Panc1 (cell line): ENCODE measurements at regions not wholly inside any gene's neighbourhood (a gene's known extent, or its start where the extent isn't known, plus 50 kb on each side); places are given as distances from the start of the nearest gene placed in this dataset.

Experiments
- ATAC-seq: fragments of 200-7000 bp; cut with Tn5 transposase; 2 replicates; pipeline ENCODE4 v1.9.1; 2020; ENCODE audit warnings: mild to moderate bottlenecking, moderate library complexity
- BruUV-seq: library from RNA; stranded (reverse); fragments of 400-500 nt; replicated peaks from 2 replicates; lab custom pipeline; 2021; lab: Mats Ljungman, UMichigan
- CTCF ChIA-PET: fragments of 300-600 bp; sonication (Branson Sonifier 250); formaldehyde crosslinking; loops from one replicate; lab custom pipeline; 2022; ENCODE audit warnings: antibody characterized with exemption; lab: Charles Lee
- POLR2A ChIA-PET: fragments of 300-600 bp; sonication (Branson Sonifier 250); formaldehyde crosslinking; loops from one replicate; lab custom pipeline; 2022; ENCODE audit warnings: antibody characterized with exemption; lab: Charles Lee
- DNase-seq: peaks from one replicate; pipeline ENCODE4 v3.0.0-alpha.2; 2010; ENCODE audit warnings: low read depth, low spot score
- H3K27ac ChIP-seq: 2 replicates; pipeline ENCODE4 v1.5.1; 2011; ENCODE audit warnings: mild to moderate bottlenecking, low read length, inconsistent platforms
- H3K27me3 ChIP-seq: fragments of 200-500 bp; sonication (Bioruptor generic); 2 replicates; pipeline ENCODE4 v1.6.0; 2014; ENCODE audit warnings: low read length, inconsistent platforms; ENCODE audit not compliant: control insufficient read depth, insufficient read depth
- H3K36me3 ChIP-seq: fragments of 200-500 bp; sonication (Bioruptor generic); 2 replicates; pipeline ENCODE4 v1.5.1; 2014; ENCODE audit warnings: inconsistent platforms, mild to moderate bottlenecking, low read length, moderate library complexity; ENCODE audit not compliant: control insufficient read depth, insufficient read depth
- H3K4me1 ChIP-seq: 2 replicates; pipeline ENCODE4 v1.5.1; 2011; ENCODE audit warnings: inconsistent platforms, mild to moderate bottlenecking, low read length, moderate library complexity; ENCODE audit not compliant: control insufficient read depth, insufficient read depth
- H3K4me3 ChIP-seq, 2 experiments: 2 replicates each; pipeline ENCODE4 v1.5.1; 2011 to 2012; ENCODE audit warnings: low read depth in 2 of 2, low read length in 2 of 2, mild to moderate bottlenecking in 2 of 2, inconsistent platforms in 1 of 2, moderate library complexity in 1 of 2
- H3K9me3 ChIP-seq: fragments of 200-500 bp; sonication (Bioruptor generic); 2 replicates; pipeline ENCODE4 v1.5.1; 2014; ENCODE audit warnings: low read depth, mild to moderate bottlenecking, inconsistent platforms, low read length, moderate library complexity; ENCODE audit not compliant: control insufficient read depth, insufficient read depth
- POLR2AphosphoS5 ChIP-seq: IDR thresholded peaks from 2 replicates; pipeline ENCODE4 v1.6.1; 2012; ENCODE audit warnings: mild to moderate bottlenecking, low read depth, low read length, moderate library complexity
- SIN3A ChIP-seq: IDR thresholded peaks from 2 replicates; pipeline ENCODE4 v1.6.1; 2012; ENCODE audit warnings: low read depth, mild to moderate bottlenecking, low read length, moderate library complexity, borderline replicate concordance; ENCODE audit not compliant: insufficient read depth
- TCF7L2 ChIP-seq: IDR thresholded peaks from 2 replicates; pipeline ENCODE4 v1.6.1; 2011; ENCODE audit warnings: mild to moderate bottlenecking, low read depth, low read length, inconsistent platforms
- in situ Hi-C: cut with HindIII; loops from 2 replicates; pipeline ENCODE4 v1.10.0; 2016; ENCODE audit warnings: low sequenced_read_pairs, low pct_unique_long_range_greater_than_20kb
- intact Hi-C: fragments of 100-400 bp; cut with micrococcal nuclease; formaldehyde crosslinking; loops from one replicate; pipeline ENCODE4 v1.10.0; 2022; ENCODE audit not compliant: unreplicated experiment
- TF ChIP-seq, protein P1 (sequence below), 2 experiments: IDR thresholded peaks; 2 replicates each; pipeline ENCODE4 v1.6.1; 2011 to 2012; ENCODE audit warnings: low read depth in 2 of 2, control low read depth in 1 of 2, low read length in 1 of 2, mild to moderate bottlenecking in 1 of 2, moderate library complexity in 1 of 2; ENCODE audit not compliant: insufficient read depth in 1 of 2
- TF ChIP-seq, protein P2 (sequence below): fragments of 450-650 bp; IDR thresholded peaks from 2 replicates; pipeline ENCODE4 v1.5.1; 2017; ENCODE audit warnings: mild to moderate bottlenecking

DNA sequence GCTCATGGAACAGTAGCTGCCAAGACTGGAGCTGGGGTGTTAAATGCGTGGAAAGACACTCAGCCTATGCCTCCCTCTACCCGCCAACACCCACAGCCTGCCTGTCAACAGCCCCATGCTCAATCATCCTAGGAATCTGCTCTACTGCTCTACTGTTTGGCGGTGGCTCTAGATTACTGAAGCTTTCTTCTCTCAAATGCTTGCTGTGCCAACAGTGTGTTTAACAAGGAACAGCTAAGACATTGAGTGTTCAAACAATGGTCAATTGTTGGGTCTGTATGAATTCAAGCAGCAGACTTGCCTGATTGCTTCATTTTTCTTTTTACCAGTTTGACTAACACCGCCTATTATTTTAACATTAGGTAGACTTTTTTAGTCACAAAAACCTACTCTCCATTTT is 258.6 kb downstream of the SOD2 start:
- no peaks in the 10 kb centered on the region for H3K36me3 ChIP-seq
- DNase-seq (no peak), ATAC-seq (no peak)
- ChIA-PET CTCF (no interaction called here), POLR2A (no interaction called here)
- H3K27ac ChIP-seq: no peak overlapping the region
- BruUV-seq: no TSS peak
- H3K27me3 ChIP-seq: peaks cover 14% of the 10 kb centered on the region
- no peak overlapping the region for H3K4me3 ChIP-seq
- no peaks in the 10 kb centered on the region; the same call in 1 of the 2 replicates for H3K9me3 ChIP-seq
- in situ Hi-C loops: no loop called here
- H3K4me1 ChIP-seq: no peaks in the 10 kb centered on the region
- no peak for TF ChIP-seq TCF7L2
- TF ChIP-seq, protein P1, sequence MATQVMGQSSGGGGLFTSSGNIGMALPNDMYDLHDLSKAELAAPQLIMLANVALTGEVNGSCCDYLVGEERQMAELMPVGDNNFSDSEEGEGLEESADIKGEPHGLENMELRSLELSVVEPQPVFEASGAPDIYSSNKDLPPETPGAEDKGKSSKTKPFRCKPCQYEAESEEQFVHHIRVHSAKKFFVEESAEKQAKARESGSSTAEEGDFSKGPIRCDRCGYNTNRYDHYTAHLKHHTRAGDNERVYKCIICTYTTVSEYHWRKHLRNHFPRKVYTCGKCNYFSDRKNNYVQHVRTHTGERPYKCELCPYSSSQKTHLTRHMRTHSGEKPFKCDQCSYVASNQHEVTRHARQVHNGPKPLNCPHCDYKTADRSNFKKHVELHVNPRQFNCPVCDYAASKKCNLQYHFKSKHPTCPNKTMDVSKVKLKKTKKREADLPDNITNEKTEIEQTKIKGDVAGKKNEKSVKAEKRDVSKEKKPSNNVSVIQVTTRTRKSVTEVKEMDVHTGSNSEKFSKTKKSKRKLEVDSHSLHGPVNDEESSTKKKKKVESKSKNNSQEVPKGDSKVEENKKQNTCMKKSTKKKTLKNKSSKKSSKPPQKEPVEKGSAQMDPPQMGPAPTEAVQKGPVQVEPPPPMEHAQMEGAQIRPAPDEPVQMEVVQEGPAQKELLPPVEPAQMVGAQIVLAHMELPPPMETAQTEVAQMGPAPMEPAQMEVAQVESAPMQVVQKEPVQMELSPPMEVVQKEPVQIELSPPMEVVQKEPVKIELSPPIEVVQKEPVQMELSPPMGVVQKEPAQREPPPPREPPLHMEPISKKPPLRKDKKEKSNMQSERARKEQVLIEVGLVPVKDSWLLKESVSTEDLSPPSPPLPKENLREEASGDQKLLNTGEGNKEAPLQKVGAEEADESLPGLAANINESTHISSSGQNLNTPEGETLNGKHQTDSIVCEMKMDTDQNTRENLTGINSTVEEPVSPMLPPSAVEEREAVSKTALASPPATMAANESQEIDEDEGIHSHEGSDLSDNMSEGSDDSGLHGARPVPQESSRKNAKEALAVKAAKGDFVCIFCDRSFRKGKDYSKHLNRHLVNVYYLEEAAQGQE (IDR thresholded peaks at IDR 0.05; ENCODE audit: insufficient read depth in 1 of 2, low read depth in 2 of 2, low read length in 1 of 2): no peak
- TF ChIP-seq, protein P2, sequence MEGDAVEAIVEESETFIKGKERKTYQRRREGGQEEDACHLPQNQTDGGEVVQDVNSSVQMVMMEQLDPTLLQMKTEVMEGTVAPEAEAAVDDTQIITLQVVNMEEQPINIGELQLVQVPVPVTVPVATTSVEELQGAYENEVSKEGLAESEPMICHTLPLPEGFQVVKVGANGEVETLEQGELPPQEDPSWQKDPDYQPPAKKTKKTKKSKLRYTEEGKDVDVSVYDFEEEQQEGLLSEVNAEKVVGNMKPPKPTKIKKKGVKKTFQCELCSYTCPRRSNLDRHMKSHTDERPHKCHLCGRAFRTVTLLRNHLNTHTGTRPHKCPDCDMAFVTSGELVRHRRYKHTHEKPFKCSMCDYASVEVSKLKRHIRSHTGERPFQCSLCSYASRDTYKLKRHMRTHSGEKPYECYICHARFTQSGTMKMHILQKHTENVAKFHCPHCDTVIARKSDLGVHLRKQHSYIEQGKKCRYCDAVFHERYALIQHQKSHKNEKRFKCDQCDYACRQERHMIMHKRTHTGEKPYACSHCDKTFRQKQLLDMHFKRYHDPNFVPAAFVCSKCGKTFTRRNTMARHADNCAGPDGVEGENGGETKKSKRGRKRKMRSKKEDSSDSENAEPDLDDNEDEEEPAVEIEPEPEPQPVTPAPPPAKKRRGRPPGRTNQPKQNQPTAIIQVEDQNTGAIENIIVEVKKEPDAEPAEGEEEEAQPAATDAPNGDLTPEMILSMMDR: no peak
- TF ChIP-seq POLR2AphosphoS5: no peak
- intact Hi-C loops: no loop called here

DNA sequence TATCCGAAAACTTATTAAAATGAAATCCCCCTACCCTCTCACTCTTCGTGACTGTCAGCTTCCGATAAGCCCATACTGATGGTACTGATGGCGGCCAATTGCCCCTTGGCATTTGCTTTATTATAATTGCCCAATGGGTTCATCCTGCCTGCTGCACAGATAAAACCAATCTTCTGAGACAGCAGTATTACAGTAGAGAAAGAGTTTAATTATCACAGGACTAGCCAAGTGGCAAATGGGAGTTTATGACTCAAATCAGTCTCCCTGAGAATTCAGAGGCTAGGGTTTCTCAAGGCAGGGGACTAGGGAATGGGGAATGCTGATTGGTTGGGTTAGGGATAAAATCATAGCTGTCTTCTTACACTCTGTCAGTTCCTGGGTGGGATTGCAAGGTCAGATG is 259.5 kb downstream of the SOD2 start:
- ChIA-PET CTCF (no interaction called here), POLR2A (no interaction called here)
- TF ChIP-seq, protein P1 (IDR thresholded peaks at IDR 0.05; ENCODE audit: insufficient read depth in 1 of 2, low read depth in 2 of 2, low read length in 1 of 2): no peak
- TF ChIP-seq SIN3A (no peak), TCF7L2 (no peak), POLR2AphosphoS5 (no peak)
- TF ChIP-seq, protein P2: no peak
- Histone ChIP-seq H3K27ac (no peak overlapping the region), H3K27me3 (peaks cover 17% of the 10 kb centered on the region), H3K9me3 (no peaks in the 10 kb centered on the region; the same call in 1 of the 2 replicates), H3K4me1 (no peaks in the 10 kb centered on the region), H3K4me3 (no peak overlapping the region), H3K36me3 (no peaks in the 10 kb centered on the region)
- intact Hi-C loops: no loop called here
- ATAC-seq: no peak
- no TSS peak for BruUV-seq
- in situ Hi-C loops: no loop called here
- no peak for DNase-seq
